Myocyte (in vitro differentiated cells): ENCODE measurements at regions not wholly inside any gene's neighbourhood (a gene's known extent, or its start where the extent isn't known, plus 50 kb on each side); places are given as distances from the start of the nearest gene placed in this dataset.
"Not testable (repeated sequence)": the region's sequence is repeated elsewhere in the genome, so short reads cannot be mapped to it uniquely, and the experiment has no call there.

ENCODE experiments used
- DNase-seq: peaks from one replicate; pipeline ENCODE4 v3.0.0-alpha.2; 2012; ENCODE audit warnings: low read depth

- DNase-seq: no peak
These were observed 628.4 kb downstream of the SPRY1 start for GRCh38 chr4:124025000-124025399.

- peak; percentile 35 for DNase-seq
These were observed 628.8 kb downstream of the SPRY1 start for GRCh38 chr4:124025428-124025827.

GRCh38 chr4:124028182-124028581, 631.6 kb downstream of the SPRY1 start:
- no peak for DNase-seq

- peak; percentile 75 for DNase-seq
These were observed 633.6 kb downstream of the SPRY1 start for GRCh38 chr4:124030147-124030546.

GRCh38 chr4:124032035-124032434, 635.4 kb downstream of the SPRY1 start:
- DNase-seq: no peak

- no peak for DNase-seq
These were observed 638.9 kb downstream of the SPRY1 start for GRCh38 chr4:124035364-124036041.

GRCh38 chr4:124037236-124037635, 640.6 kb downstream of the SPRY1 start:
- DNase-seq: no peak

GRCh38 chr4:124044330-124044729, 647.7 kb downstream of the SPRY1 start:
- DNase-seq: no peak

- no peak for DNase-seq
These were observed 648.3 kb downstream of the SPRY1 start for GRCh38 chr4:124044867-124045266.

GRCh38 chr4:124046190-124046589, 649.6 kb downstream of the SPRY1 start:
- DNase-seq: no peak

GRCh38 chr4:124053872-124054538, 657.4 kb downstream of the SPRY1 start:
- DNase-seq: peak; percentile 45

GRCh38 chr4:124055336-124055735, 657.2 kb downstream of the ANKRD50 start:
- DNase-seq: no peak

GRCh38 chr4:124055896-124056295, 656.6 kb downstream of the ANKRD50 start:
- DNase-seq: no peak

GRCh38 chr4:124060261-124060918, 652.1 kb downstream of the ANKRD50 start:
- DNase-seq: peak; percentile 54

- peak; percentile 86 for DNase-seq
These were observed 651.1 kb downstream of the ANKRD50 start for GRCh38 chr4:124061413-124061812.

- DNase-seq: no peak
These were observed 647.1 kb downstream of the ANKRD50 start for GRCh38 chr4:124065422-124065821.

GRCh38 chr4:124065936-124066335, 646.6 kb downstream of the ANKRD50 start:
- no peak for DNase-seq

- no peak for DNase-seq
These were observed 645.9 kb downstream of the ANKRD50 start for GRCh38 chr4:124066595-124066994.

GRCh38 chr4:124067046-124067445, 645.5 kb downstream of the ANKRD50 start:
- DNase-seq: no peak

GRCh38 chr4:124070688-124071484, 641.6 kb downstream of the ANKRD50 start:
- DNase-seq: peak; percentile 23

GRCh38 chr4:124075276-124075675, 637.3 kb downstream of the ANKRD50 start:
- not testable (repeated sequence) for DNase-seq
